ENCODE measurements at regions not wholly inside any gene's neighbourhood (a gene's known extent, or its start where the extent isn't known, plus 50 kb on each side); places are given as distances from the start of the nearest gene placed in this dataset.

DNA sequence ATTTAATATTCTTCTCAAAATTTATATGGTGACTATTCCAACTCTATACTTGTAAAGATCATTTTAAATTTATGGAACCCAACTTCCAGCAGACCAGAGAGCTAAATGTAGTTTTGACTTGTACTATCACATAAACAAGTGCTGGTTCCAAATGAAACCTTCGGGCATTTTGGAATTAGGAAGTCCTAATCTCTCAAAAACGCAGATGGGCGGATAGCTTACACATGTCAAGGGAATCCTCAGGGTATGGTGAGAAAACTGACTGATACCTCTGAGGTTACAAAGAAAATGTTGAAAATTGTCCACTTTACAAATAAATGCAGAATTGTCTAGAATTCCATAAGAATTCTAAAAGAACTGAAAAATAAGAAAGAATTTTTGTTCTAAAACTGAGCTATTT is 224.1 kb downstream of the SS18 start:
- no peak for DNase-seq

DNA sequence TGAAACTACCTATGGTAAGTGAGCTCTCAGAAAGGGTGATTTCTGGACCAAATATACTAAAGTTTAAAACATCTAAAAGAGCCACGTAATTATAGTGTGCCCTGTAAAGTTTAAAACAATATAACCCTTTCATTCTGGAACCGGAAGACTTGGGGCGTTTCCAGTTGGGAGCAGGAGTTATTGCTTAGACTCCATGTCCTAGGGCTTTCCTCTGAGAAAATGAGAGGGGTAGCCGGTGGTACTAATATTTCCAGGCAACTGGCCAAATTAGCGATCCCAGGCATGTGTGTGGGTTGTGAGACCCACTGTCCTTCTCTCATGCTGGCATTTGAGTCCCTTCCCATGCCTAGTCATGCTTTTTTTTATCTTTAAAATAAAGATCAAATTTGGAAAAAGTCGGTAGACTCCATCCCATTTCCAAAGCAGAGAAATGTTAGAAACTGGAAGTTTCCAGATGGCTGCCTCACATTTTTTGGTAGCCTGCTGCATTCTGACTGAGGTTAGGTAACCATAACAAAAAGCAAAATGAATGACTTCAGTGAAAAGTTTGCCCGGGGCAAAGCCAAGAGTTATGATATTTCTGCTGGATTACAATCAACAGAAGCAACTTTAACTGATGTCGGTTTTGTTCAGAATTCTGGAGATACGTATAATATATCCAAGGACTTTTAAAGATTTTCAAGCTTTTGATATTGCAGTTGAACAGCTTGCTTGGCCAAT is 227.4 kb downstream of the SS18 start:
- no peak for DNase-seq

DNA sequence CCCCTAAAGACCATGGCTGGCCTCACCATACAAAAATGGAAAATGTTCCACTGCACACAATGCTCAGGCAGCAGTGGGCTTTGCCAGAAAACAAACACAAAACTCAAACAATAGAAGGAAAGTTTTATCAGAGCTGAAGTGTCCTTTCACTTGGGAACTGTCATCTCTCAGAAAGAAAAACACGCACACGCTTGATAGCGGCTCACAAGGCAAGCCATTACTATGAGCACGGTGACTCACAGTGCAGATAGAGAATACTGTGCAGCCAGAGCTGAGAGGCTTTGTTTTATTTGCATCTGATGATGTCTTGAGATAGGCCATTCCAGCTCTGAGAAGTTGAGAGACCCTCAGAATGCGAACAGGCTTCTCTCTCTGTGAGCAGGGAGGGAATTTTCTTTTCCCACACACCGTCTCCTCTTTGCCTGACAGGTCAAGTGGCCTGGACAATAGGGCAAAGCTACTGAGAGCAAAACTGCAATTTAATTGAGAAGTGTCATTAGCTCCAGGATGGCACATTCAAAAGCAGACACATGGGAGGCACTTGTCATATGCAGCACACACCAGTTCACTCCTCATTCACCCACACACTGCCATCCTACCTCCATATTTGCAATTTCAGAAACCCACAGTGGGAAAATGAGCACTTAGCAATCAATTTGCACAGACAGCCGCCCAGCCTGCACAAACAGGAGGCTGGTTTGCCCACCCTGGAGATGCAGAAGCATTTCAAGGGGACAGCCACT is 236.6 kb downstream of the SS18 start:
- no peak for DNase-seq

DNA sequence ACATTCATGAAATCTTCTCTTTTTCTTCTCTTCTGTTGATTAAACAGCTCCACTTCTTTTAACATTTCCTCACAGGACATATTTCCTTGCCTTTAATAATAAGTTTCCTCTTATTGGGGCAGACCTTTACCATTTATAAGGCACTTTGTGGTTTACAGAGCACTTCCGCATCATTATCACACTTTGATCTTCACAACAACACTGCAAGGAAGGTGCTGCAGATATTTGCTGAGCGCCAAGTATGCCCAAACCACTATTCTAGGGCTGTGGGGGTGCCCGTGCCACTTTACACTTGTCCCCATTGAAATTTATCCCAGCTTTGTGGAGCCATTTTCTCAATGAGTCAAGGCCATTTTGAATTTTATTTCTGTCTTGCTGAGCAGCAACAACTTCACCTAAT is 246.6 kb downstream of the SS18 start:
- no peak for DNase-seq

DNA sequence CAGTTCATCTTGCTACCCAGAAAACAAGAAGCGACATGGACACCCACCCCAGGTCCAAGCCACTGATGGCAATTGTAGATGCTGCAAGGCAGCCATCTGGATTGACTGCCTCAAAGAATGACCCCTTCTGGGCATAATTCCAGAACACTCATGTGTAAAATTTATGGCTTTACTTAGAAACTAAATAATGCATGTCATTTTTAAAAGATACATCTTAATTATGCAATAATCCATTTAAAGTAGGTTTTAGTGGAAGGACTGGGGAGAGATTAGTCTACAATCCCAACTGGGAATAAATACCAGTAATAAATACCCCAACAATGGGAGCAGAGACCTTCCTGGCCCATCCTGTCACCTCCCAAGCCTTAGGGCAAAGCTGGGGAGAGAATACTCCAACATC is 247.7 kb downstream of the SS18 start:
- DNase-seq = no peak

DNA sequence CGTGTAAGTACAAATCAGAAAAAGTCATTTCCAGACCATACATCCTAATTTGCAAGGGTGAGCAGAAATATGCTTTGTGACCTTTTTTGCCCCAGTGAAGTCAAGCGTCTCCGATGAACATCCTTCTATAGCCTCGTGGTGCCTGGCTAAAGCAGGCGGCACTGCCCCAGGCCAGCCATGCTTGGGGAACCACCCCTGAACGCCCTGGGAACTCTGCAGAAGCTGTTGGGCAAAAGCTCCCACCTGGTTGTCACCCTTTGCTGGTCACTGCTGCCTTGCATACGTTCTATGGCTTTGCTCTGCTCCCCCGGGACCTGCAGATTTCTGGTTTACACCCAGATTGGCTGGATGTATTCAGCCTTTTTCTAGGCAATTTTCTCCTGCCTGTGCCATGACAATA is 256.4 kb downstream of the SS18 start:
- DNase-seq = no peak

DNA sequence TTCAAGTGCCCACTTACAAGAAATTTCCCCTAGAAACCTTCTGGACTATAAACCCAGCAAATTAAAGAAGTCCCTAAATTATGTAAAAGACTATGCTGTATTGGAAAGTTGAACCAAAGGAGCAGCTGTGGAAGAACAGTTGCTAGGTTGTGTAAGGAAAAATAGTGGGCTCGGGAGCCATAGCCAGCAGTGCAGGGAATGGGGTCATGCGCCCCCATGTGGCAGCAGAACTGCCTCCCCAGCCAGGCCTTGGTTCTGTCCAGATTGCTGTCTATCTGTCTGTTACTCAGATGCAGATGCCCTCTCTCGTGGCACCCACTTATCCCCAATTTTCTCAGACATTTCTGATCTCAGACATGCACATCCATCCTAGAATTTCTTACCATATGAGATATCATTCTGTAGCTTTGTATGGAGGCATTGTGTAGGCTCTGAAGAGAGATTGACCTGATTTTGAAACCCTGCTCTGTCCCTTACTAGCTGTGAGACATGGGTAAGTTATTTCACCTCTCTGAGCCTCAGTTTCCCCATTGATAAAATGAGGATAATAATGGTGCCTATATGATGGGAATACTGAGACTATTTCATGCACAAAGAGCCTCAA is 258.3 kb downstream of the SS18 start:
- no peak for DNase-seq

DNA sequence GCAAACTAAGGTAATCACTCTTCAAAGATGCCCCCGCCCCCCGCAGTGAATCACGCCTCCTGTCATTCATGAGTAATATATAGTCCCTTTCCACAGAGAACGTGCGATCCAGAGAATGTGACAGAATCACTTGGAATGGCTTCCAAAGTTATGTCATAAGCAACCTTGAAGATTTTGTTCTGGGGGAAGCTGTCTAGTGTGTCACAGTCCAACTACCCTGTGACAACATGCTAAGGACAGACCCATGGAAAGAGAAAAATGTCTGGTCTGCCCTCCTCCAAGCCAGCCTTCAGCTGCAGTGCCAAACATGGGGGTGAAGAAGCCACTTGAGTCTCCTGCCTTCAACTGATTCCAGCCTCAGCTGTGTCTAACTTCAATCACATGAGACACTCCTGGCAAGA is 259.1 kb downstream of the SS18 start:
- DNase-seq = no peak

DNA sequence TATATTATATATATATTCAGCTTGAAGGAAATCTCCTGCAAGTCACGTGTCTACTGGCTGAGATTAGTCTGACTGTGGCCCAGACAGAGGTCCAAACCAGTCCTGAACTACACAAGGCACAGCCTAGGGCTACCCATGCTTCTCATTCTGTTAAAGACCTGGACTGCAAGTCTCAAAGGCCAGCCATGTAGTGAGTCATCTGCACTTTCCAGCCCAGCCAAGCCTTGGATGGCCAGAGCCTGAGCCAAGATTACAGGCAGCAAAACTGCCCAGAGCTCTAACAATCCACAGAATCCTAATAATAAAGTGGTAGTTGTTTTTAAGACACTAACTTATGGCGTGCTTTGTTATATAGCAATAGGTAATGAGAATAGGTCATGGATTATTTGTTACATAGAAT is 259.6 kb downstream of the SS18 start:
- DNase-seq = no peak

DNA sequence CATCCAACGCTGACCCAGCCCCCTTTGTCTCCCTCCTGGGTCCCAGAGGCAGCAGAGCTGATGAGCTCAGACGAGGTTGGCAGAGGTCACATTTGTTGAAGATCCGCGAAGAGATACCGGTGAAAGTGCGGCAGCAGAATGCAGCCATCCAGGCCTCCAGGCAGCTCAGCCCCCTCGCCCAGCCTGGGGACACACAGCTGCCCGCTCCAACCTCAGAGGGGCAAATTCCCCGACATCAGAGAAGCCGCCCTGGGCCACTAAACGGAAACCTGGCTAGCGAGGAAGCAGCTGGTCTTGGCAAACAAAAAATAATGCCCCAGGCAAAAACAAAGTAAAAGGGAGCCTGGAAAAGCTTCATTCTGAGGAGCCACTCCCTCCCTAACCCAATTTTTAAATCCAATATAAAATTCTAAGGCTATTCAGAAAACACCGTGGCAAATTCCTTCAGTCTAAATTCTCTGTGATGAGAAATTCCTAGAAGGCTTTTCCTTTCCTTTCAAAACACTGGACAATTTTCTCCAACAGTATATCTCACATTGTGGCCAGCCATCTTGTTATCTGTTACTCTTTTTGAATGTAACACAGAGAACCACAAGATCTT is 262.4 kb downstream of the SS18 start:
- DNase-seq = no peak

DNA sequence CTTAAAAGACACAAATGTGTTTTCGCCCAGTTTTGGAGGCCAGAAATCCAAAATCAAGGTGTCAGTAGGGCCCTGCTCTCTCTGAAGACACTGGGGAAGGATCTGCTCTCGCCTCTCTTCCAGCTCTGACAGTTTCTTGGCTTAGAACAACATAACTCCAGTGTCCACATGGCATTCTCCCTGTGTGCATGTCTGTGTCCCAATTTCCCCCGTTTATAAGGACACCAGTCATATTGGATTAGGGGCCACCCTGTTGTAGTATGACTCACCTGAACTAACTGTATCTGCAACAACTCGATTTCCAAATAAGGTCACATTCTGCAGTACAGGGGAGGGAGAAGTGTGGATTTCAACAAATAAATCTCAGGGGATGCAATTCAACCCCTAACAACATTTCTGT is 263.2 kb downstream of the SS18 start:
- no peak for DNase-seq

DNA sequence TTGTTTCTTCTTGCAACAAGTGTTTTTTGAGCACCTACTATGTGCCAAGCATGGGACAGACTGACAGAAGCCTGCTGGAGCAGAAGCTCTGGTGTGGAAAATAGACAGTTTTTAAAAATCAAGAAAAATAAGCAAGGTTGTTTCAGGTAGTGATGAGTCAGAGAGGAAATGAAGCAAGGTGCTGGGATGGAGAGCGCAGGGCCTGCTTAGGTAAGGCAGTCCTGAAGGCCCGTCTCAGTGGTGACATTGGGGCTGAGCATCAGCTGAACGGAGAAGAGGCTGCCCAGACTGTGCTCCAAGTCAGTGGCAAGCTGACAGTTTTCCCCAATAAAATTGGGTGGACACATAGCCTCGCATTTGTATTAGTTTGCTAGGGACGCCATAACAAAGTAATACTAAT is 263.6 kb downstream of the SS18 start:
- DNase-seq = no peak

DNA sequence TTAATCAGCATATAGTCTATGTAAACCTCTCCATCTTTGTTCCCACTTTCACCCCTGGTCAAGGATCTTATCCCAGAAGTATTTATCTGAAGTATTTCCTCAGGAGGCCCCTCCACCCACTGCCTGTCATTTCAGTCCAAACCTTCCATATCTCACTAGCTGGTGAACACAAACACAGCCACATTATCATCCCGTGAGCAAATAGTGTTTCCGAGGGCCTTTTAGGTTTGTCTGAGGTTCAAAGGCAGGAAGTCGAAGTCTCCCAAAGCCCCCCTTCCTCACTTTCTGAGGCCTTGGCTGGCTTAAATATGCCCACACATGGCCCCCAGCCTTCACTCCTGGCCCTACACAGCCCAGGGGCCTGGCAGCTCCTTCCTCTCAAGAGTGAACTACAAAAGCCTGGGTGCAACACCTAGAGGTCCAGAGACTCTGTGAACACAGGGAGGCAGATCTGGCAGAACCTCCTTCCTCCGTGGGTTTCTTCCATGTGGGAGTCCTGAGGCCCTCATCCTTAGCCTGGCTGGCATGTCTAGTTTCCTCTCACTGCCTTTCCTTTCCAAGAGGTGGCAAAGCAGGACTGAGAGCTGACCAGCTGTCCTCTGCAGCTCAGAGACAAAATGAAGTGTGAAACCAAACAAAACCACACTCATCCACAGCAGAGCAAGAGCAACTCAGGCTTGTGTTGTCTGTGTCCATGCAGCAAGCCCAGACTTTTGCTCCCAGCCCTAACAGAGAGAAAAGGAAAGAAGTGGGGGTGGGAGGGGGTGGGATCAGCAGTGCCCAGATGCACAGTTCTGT is 264.2 kb downstream of the SS18 start:
- DNase-seq = no peak

DNA sequence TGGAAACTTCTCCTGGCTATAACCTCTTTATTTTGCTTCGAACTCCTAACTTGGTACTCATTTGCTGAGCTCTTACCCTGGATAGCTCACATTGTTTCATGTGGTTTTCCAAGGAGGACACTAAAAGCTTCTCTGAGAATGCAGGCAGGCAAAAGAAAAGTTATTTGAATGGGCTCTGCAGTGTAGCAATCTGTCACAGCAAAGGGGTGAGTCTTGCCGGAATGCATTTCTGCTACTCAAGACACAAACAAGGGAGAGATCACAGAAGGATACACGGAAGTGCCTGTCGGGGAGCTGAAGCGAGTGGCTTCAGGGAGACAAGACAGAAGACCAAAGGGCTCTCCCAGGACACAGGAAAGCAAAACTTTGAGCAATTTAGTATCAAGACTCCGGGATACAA is 265.4 kb downstream of the SS18 start:
- DNase-seq = no peak

DNA sequence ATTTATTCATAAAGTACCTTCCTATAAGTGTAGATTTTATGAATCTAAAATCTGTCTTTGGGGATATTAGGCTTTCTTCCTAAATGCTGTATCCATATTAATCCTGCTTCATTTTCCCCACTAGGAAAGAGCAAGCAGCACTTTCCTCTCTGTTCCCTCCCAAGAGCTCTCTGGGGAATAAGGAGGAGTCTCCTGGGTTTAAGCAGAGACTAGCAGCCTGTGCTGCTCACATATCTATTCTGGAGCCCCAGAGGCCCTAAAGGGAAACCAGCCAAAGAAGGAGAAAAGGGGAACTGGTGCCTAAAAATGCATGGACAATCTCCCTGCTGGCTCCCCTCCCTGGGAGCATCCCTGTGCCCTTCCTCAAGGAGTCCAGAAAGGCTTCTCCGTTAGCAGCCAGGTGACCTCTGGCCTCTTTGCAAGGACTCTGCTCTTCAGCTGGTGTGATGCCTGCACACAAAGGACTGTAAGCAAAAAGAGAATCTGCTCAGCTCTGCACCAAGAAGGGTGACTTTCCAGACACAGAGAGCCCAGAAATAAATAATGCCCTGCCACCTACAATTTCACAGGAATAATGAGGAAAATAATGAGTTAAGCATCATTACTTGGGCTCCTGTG is 270.6 kb downstream of the SS18 start:
- no peak for DNase-seq

DNA sequence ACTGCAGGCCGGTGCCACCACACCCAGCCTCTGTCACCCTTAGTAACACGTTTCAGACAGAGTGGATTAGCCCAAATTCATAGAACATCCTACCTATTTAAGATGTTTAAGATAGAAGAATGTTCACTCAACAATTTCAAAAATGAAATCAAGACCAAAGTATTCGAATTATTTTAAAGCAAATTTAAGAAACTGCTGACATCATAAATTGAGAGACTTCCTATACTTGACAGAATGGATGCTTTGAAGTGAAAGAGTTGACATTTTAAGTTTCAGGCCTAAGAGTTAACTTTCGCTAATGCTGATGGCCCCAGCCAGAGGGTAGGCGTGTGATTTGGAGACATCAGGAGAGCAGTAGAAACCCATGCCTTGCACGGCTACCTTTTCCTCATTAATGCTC is 271.9 kb downstream of the SS18 start:
- no peak for DNase-seq

DNA sequence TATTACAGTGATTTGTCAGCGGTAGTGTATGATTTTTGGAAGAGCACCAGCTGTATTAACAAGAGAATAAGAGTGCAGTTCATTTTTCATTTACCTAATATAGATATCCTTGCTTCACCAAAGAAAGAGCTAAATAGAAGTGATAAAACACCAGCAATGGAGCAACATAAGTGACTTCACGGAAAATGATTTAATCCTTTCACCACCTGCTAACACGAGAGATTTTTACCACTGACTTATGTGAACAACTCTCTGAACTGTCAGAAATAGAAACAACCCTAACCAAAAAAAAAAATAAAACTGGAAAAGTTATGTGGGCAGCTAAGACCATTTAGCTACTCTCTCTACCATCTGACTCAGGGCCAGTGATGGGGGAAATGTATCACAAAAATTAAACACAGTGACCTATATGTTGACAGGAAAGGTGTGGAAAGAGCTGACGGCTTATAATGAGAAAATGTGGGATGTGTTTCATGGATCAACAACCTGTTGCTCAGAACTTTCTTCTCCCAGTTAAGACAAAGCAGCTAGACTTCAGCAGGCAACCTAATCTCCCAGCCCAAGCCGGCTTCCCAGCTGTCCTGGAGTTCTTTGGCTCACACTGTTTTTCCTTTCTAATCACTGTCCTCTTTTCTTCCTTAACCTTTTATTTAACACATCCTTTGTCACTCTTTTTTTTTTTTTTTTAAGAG is 272.7 kb downstream of the SS18 start:
- no peak for DNase-seq

DNA sequence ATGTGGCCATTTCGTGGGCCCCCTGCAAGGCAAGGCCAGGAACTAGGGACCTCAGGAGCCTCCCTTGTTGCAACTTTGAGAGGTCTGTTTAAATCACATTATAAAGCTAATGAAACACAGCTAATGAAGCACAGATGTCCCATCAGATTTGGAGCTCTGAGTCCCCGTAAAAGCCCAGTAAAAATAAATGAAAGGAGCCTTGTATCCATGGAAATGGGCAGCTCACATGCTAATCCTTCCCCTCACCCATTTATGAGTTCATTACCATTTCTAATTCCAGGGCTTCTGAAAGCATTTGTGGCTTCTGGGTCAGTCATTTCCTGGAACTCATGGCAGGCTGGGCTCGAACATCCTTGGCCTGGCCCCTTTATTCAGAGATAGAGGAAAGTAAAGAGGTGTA is 274.8 kb downstream of the SS18 start:
- no peak for DNase-seq

DNA sequence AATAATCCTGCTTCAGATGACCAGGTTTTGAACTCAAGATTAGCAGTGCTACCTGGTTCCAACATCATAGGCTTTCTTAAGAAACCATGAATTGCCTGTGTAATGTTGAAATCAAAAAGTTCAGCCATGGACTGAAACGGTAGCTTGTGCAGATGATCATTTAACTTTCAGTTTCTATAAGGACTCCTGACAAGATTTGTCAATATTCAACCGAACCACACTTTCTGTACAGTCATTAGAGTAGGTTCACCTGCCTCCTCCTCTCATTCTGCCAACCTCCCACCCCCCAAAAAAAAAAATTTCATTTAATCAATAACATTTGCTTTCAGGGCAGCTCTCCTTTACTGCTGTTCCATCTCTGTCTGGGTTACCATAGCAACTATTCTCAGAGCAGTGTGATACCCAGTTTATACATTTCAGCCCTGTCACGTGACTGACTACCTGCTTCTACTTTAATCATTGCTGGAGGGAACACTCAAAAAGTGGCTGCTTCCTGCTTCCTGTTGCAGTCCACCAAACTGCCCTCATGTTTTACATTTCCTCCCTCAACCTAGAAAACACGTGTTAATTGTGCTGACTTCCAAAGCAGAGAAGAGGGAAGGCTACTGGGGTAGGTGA is 275.5 kb downstream of the SS18 start:
- DNase-seq = no peak

DNA sequence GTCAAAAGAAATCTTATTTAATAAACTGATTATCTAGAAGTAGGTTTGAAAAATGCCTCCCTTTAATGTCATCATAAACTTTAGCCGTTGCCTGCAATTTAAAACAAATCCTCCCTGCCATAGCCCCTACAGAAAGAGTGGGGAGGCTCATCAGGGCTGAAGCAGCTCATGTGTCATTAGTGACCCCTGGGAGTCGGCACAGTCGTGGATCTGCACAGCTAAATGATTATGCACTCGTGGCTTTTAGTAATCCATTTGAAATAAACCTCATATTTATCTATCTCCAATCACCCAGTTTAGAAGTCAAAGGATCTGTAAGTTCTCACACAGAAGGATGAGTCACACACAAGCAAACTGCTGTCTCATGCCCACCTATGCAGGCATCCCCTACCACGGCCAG is 277.3 kb downstream of the SS18 start:
- DNase-seq = no peak

DNA sequence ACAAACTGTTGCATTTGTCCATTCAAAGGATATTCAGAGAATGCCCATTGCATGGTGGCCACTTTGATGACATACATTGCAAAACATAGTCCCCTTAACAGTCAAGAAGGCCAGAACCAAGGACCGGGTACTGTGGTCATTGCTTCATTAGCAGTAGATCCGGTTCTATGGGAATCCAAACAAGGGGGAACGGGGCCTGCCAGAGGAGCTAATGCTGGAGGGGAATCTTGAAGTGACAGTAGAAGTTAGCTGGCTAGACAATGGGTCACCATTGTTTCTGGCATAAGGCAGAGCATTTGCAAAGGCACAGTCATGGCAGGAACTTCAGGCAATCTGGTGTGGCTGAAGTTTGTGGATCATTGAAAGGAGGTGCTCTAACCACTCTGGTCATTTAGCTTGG is 279.7 kb downstream of the SS18 start:
- no peak for DNase-seq

DNA sequence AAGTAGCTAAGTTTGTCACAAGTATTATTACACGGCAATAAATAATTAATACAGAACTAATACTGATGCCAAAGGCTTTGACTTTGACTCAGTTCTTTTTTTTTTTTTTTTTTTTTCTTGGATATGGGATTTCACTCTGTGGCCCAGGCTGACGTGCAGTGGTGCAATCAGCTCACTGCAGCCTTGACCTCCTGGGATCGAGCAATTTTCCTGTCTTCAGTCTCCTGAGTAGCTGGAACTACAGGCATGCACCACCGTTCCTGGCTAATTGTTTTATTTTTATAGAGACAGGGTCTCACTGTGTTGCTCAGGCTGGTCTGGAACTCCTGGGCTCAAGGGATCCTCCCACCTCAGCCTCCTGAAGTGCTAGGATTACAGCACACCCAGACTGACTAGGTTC is 284.5 kb downstream of the SS18 start:
- no peak for DNase-seq

Data from stimulated activated CD4-positive, alpha-beta T cell treated with anti-CD3 and anti-CD28 coated beads, Interleukin-4, amount 100 ng/mL, for 4 hours (primary cell).